ENCODE measurements at regions not wholly inside any gene's neighbourhood (a gene's known extent, or its start where the extent isn't known, plus 50 kb on each side); places are given as distances from the start of the nearest gene placed in this dataset.

GRCh38 chr13:74920361-74920760, 561.6 kb downstream of the TBC1D4 start:
- H3K4me2 ChIP-seq (replicated peaks; ENCODE audit: extremely low read depth, low read length, poor library complexity, severe bottlenecking) = no peak overlapping the region
- Mint-ChIP-seq H3K9me3 (peaks cover 0 to 5% (median 3%) of the 10 kb centered on the region in 7 donors), H3K36me3 (no peaks in the 10 kb centered on the region), H3K27me3 (ENCODE audit: low read depth in 3 of 3) (no peaks in the 10 kb centered on the region), H3K27ac (no peak overlapping the region), H3K4me3 (no peak overlapping the region), H3K4me1 (no peaks in the 10 kb centered on the region)
- no peak overlapping the region for H3K4me3 ChIP-seq (replicated peaks in 1 of 3; ENCODE audit: low read depth in 2 of 3, low read length in 3 of 3)
- no peaks in the 10 kb centered on the region for H3K27me3 ChIP-seq (ENCODE audit: control insufficient read depth in 2 of 2, insufficient read depth in 2 of 2, low read length in 2 of 2)
- H4K20me1 ChIP-seq (ENCODE audit: insufficient read depth, low read length) = no peaks in the 10 kb centered on the region
- no peaks in the 10 kb centered on the region for H3K36me3 ChIP-seq (replicated peaks in 1 of 2; ENCODE audit: control insufficient read depth in 1 of 2, insufficient read depth in 2 of 2, low read length in 2 of 2)
- no peak for TF ChIP-seq CTCF (IDR thresholded peaks at IDR 0.05)
- no peak for DNase-seq
- H3K4me1 ChIP-seq (ENCODE audit: control insufficient read depth in 1 of 2, insufficient read depth in 2 of 2, low read length in 2 of 2) = no peaks in the 10 kb centered on the region
- H3K9me3 ChIP-seq (replicated peaks in 1 of 2; ENCODE audit: control insufficient read depth in 1 of 2, insufficient read depth in 1 of 2, low read length in 2 of 2) = peaks cover 6 to 16% of the 10 kb centered on the region in 2 donors
- H2AFZ ChIP-seq (ENCODE audit: insufficient read depth, low read depth, low read length, poor library complexity, severe bottlenecking) = no peak overlapping the region
- no peak overlapping the region for H3K27ac ChIP-seq (ENCODE audit: low read depth in 1 of 2, low read length in 2 of 2)
- no peaks in the 10 kb centered on the region for H3K79me2 ChIP-seq (ENCODE audit: insufficient read depth, low read length)
- no peak overlapping the region for H3K9ac ChIP-seq (ENCODE audit: insufficient read depth, low read length, poor library complexity, severe bottlenecking)
- intact Hi-C loops (cut with micrococcal nuclease) = no loop called here
- 59% methylated on average over 2 of the region's 4 CpGs for WGBS (ENCODE audit: insufficient coverage)

- TF ChIP-seq CTCF (IDR thresholded peaks at IDR 0.05) = no peak
- H3K27ac ChIP-seq (ENCODE audit: low read depth in 1 of 2, low read length in 2 of 2) = no peak overlapping the region
- Mint-ChIP-seq H3K36me3 (no peaks in the 10 kb centered on the region), H3K27ac (no peak overlapping the region), H3K27me3 (ENCODE audit: low read depth in 3 of 3) (no peaks in the 10 kb centered on the region), H3K9me3 (peaks cover 0 to 5% (median 3%) of the 10 kb centered on the region in 7 donors), H3K4me1 (no peaks in the 10 kb centered on the region), H3K4me3 (no peak overlapping the region)
- no peaks in the 10 kb centered on the region for H3K4me1 ChIP-seq (ENCODE audit: control insufficient read depth in 1 of 2, insufficient read depth in 2 of 2, low read length in 2 of 2)
- no peak for DNase-seq
- no peak overlapping the region for H3K4me2 ChIP-seq (replicated peaks; ENCODE audit: extremely low read depth, low read length, poor library complexity, severe bottlenecking)
- H4K20me1 ChIP-seq (ENCODE audit: insufficient read depth, low read length) = no peaks in the 10 kb centered on the region
- H3K9me3 ChIP-seq (replicated peaks in 1 of 2; ENCODE audit: control insufficient read depth in 1 of 2, insufficient read depth in 1 of 2, low read length in 2 of 2) = peaks cover 6 to 16% of the 10 kb centered on the region in 2 donors
- H3K79me2 ChIP-seq (ENCODE audit: insufficient read depth, low read length) = no peaks in the 10 kb centered on the region
- H3K27me3 ChIP-seq (ENCODE audit: control insufficient read depth in 2 of 2, insufficient read depth in 2 of 2, low read length in 2 of 2) = no peaks in the 10 kb centered on the region
- no peaks in the 10 kb centered on the region for H3K36me3 ChIP-seq (replicated peaks in 1 of 2; ENCODE audit: control insufficient read depth in 1 of 2, insufficient read depth in 2 of 2, low read length in 2 of 2)
- intact Hi-C loops (cut with micrococcal nuclease) = no loop called here
- H3K9ac ChIP-seq (ENCODE audit: insufficient read depth, low read length, poor library complexity, severe bottlenecking) = no peak overlapping the region
- H3K4me3 ChIP-seq (replicated peaks in 1 of 3; ENCODE audit: low read depth in 2 of 3, low read length in 3 of 3) = no peak overlapping the region
- H2AFZ ChIP-seq (ENCODE audit: insufficient read depth, low read depth, low read length, poor library complexity, severe bottlenecking) = no peak overlapping the region
Measured at GRCh38 chr13:74919914-74920313, 562.1 kb downstream of the TBC1D4 start.

Measured in CD14-positive monocyte (primary cell).